B cell (primary cell): ENCODE measurements at regions not wholly inside any gene's neighbourhood (a gene's known extent, or its start where the extent isn't known, plus 50 kb on each side); places are given as distances from the start of the nearest gene placed in this dataset.

ENCODE experiments used
- ATAC-seq: fragments of 200-7000 bp; cut with Tn5 transposase; one replicate; pipeline ENCODE4 v1.10.0; 2021; ENCODE audit warnings: low read depth, mild to moderate bottlenecking, moderate number of reproducible peaks, moderate library complexity
- CTCF ChIA-PET: fragments of 350-600 bp; sonication (Branson Sonifier 250); formaldehyde crosslinking; loops from one replicate; lab custom pipeline; 2021; ENCODE audit warnings: antibody characterized with exemption, inconsistent platforms; lab: Charles Lee
- POLR2A ChIA-PET: fragments of 350-600 bp; sonication (Branson Sonifier 250); formaldehyde crosslinking; loops from one replicate; lab custom pipeline; 2021; ENCODE audit warnings: antibody characterized with exemption; lab: Charles Lee
- DNase-seq: peaks from one replicate; pipeline ENCODE4 v3.0.0; 2013
- H2AFZ ChIP-seq: 2 replicates; pipeline ENCODE4 v1.6.1; 2012; ENCODE audit warnings: mild to moderate bottlenecking, low read depth, low read length; ENCODE audit not compliant: insufficient read depth, poor library complexity, severe bottlenecking
- H3K27ac ChIP-seq, 2 donors: 1 replicate in 1 of 2; 2 replicates in 1 of 2; pipeline ENCODE4 v1.5.1; 2012 to 2013; ENCODE audit warnings: low read length in 2 of 2, mild to moderate bottlenecking in 2 of 2, moderate library complexity in 1 of 2
- H3K27me3 ChIP-seq, 4 experiments: fragments of 200-600 bp in 1 of 4; sonication (generic) in 1 of 4; replicated peaks in 1 of 4; 1 replicate in 2 of 4; 2 replicates in 2 of 4; pipeline versions ENCODE4 v1.6.1 to v1.7.0; 2013 to 2016; ENCODE audit warnings: low read length in 3 of 4, mild to moderate bottlenecking in 2 of 4, mixed read lengths in 1 of 4, moderate library complexity in 1 of 4; ENCODE audit not compliant: insufficient read depth in 4 of 4, control insufficient read depth in 3 of 4; ENCODE audit errors: control extremely low read depth in 1 of 4
- H3K36me3 ChIP-seq, 2 experiments: replicated peaks in 1 of 2; 1 replicate in 1 of 2; 2 replicates in 1 of 2; pipeline versions ENCODE4 v1.6.1 to v1.7.1; 2013; ENCODE audit warnings: low read length in 1 of 2; ENCODE audit not compliant: insufficient read depth in 2 of 2, control insufficient read depth in 1 of 2; ENCODE audit errors: control extremely low read depth in 1 of 2, extremely low read depth in 1 of 2
- H3K4me1 ChIP-seq, 2 donors: fragments of 200-600 bp in 1 of 2; sonication (generic) in 1 of 2; 1 replicate in 1 of 2; 2 replicates in 1 of 2; pipeline versions ENCODE4 v1.5.1 to v1.6.1; 2013 to 2017; ENCODE audit warnings: low read length in 2 of 2; ENCODE audit not compliant: control insufficient read depth in 2 of 2, insufficient read depth in 2 of 2
- H3K4me2 ChIP-seq: replicated peaks from 2 replicates; pipeline ENCODE3; 2012; ENCODE audit warnings: mild to moderate bottlenecking, low read depth, low read length; ENCODE audit not compliant: poor library complexity, severe bottlenecking
- H3K4me3 ChIP-seq, 5 experiments: fragments of 200-600 bp in 1 of 5; sonication (generic) in 1 of 5; 1 replicate in 3 of 5; 2 replicates in 2 of 5; pipeline versions ENCODE4 v1.5.1 to v1.7.0; 2011 to 2016; ENCODE audit warnings: low read length in 4 of 5, mild to moderate bottlenecking in 4 of 5, low read depth in 2 of 5, control low read depth in 1 of 5, moderate library complexity in 1 of 5; ENCODE audit not compliant: insufficient read depth in 1 of 5; ENCODE audit errors: control extremely low read depth in 1 of 5, extremely low read depth in 1 of 5
- H3K79me2 ChIP-seq: fragments of 200-600 bp; sonication (generic); one replicate; pipeline ENCODE4 v1.6.0; 2016; ENCODE audit warnings: low read length; ENCODE audit not compliant: control insufficient read depth, insufficient read depth
- H3K9ac ChIP-seq: fragments of 200-600 bp; sonication (generic); 2 replicates; pipeline ENCODE4 v1.6.1; 2017; ENCODE audit warnings: mild to moderate bottlenecking, low read length, moderate library complexity
- H3K9me3 ChIP-seq, 3 donors: one replicate each; pipeline versions ENCODE4 v1.6.1 to v1.7.1; 2013; ENCODE audit warnings: low read length in 2 of 3; ENCODE audit not compliant: control insufficient read depth in 2 of 3, insufficient read depth in 1 of 3; ENCODE audit errors: control extremely low read depth in 1 of 3
- H4K20me1 ChIP-seq: 2 replicates; pipeline ENCODE4 v1.6.0; 2012; ENCODE audit warnings: mild to moderate bottlenecking, low read length; ENCODE audit not compliant: insufficient read depth, control insufficient read depth, poor library complexity, severe bottlenecking
- H3K27ac Mint-ChIP-seq: one replicate; pipeline ENCODE4 v1.8.0; 2021; ENCODE audit warnings: mixed read lengths
- H3K27me3 Mint-ChIP-seq: one replicate; pipeline ENCODE4 v1.8.0; 2021; ENCODE audit warnings: mixed read lengths
- H3K4me1 Mint-ChIP-seq: one replicate; pipeline ENCODE4 v1.8.0; 2021; ENCODE audit warnings: mixed read lengths
- H3K4me3 Mint-ChIP-seq: one replicate; pipeline ENCODE4 v1.8.0; 2021; ENCODE audit warnings: mixed read lengths
- H3K9me3 Mint-ChIP-seq: one replicate; pipeline ENCODE4 v1.8.0; 2022; ENCODE audit warnings: mixed read lengths; ENCODE audit not compliant: insufficient read depth
- EZH2 ChIP-seq: IDR thresholded peaks from 2 replicates; pipeline ENCODE4 v1.6.1; 2012; ENCODE audit warnings: borderline replicate concordance, low read depth, mild to moderate bottlenecking, moderate library complexity, low read length; ENCODE audit not compliant: insufficient read depth, poor library complexity, severe bottlenecking
- WGBS: methylation state at CpG from one replicate; pipeline ENCODE4 v1.1.5; 2013; ENCODE audit warnings: missing lambda C conversion rate; ENCODE audit not compliant: insufficient coverage; 5-methylcytosine and 5-hydroxymethylcytosine counted together
- intact Hi-C: fragments of 100-400 bp; cut with micrococcal nuclease; formaldehyde crosslinking; loops from one replicate; pipeline ENCODE4 v1.10.0; 2022
- TF ChIP-seq, protein P1 (sequence below): fragments of 200-600 bp; IDR thresholded peaks from one replicate; pipeline ENCODE4 v1.8.0; 2022; ENCODE audit warnings: antibody characterized with exemption, mild to moderate bottlenecking

DNA sequence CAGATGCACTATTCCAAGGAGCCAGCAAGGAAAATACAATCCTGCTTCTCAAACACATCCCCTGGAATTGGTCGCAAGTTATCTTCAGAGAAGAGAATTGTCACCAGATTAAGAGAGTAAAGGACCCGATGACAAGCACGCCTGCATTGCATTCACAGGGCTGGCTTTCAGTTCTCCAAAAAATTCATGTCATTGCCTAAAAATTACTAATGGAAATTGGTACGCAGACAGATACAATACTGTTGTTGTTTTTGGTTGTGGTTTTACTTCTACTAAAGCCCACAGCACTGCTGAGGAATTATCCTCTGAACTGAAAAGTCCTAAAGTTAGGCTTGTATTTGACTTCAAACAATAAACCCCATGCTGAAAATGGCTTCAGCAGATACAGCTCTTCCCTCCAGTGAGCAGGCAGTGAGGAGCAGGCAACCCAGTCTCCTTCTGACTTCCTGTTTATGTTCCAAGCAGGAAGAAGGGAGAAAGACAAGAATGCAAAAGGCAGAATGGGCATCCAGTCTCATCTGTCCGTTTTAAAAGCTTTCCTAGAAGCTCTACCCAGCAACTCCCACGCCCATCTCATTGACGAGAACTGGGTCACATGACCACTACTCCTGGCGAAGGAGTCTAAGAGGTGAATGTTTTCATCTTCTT, 80.6 kb upstream of the ZNF366 start:
- H3K27me3 ChIP-seq = peaks cover 0 to 4% (median 0%) of the 10 kb centered on the region in 4 experiments
- POLR2A ChIA-PET = no interaction called here
- 100% methylated on average over 1 of the region's 8 CpGs for WGBS
- no peaks in the 10 kb centered on the region for H3K36me3 ChIP-seq
- Mint-ChIP-seq H3K9me3 (no peaks in the 10 kb centered on the region), H3K27ac (no peak overlapping the region), H3K27me3 (peaks cover 25% of the 10 kb centered on the region), H3K4me3 (no peak overlapping the region), H3K4me1 (no peaks in the 10 kb centered on the region)
- no peaks in the 10 kb centered on the region for H3K9me3 ChIP-seq
- H4K20me1 ChIP-seq = no peaks in the 10 kb centered on the region
- no peaks in the 10 kb centered on the region for H3K79me2 ChIP-seq
- DNase-seq (no peak), ATAC-seq (no peak)
- no peak for TF ChIP-seq EZH2
- TF ChIP-seq, protein P1, sequence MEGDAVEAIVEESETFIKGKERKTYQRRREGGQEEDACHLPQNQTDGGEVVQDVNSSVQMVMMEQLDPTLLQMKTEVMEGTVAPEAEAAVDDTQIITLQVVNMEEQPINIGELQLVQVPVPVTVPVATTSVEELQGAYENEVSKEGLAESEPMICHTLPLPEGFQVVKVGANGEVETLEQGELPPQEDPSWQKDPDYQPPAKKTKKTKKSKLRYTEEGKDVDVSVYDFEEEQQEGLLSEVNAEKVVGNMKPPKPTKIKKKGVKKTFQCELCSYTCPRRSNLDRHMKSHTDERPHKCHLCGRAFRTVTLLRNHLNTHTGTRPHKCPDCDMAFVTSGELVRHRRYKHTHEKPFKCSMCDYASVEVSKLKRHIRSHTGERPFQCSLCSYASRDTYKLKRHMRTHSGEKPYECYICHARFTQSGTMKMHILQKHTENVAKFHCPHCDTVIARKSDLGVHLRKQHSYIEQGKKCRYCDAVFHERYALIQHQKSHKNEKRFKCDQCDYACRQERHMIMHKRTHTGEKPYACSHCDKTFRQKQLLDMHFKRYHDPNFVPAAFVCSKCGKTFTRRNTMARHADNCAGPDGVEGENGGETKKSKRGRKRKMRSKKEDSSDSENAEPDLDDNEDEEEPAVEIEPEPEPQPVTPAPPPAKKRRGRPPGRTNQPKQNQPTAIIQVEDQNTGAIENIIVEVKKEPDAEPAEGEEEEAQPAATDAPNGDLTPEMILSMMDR = no peak
- no peaks in the 10 kb centered on the region for H3K4me1 ChIP-seq
- no peak overlapping the region for H3K27ac ChIP-seq
- H3K4me2 ChIP-seq = no peak overlapping the region
- intact Hi-C loops = no loop called here
- CTCF ChIA-PET = interaction anchor here (1.1 kb wide), 1 partner anchor 23 kb away, joined by 4 read pairs; no protein-coding TSS in a partner anchor
- H2AFZ ChIP-seq = no peak overlapping the region
- no peak overlapping the region for H3K9ac ChIP-seq
- H3K4me3 ChIP-seq = no peak overlapping the region

DNA sequence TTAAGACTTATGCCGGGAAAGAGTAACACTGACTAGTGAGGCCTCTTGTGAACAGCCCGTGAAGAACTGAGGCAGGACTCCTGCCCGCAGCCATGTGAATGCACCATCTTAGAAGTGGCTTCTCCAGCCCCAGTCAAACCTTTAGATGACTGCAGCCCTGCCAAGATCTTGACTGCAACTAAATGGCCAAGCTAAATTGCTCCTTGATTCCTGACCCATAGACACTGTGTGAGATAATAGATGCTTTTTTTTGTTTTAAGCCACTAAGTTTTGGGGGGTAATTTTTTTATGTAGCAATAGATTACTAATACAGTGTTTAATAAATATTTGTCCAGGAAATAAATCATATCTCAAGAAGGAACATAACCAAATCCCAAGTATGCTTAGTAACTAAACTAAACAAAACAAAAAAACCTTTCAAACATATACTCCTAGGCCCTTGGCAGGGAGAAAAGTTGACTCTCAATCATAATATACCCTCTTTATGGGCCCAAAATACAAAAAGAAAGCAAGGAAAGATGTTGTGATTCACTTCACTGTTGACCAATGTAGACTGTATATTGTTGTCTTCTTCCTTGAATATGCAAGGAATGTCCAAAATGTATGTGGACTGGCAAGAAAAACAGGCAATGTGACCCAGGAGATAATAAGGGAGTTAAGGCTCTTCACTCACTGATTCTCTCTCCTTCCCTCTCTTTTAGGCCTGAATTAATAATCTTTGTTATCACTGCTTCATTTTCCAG, 79.7 kb upstream of the ZNF366 start:
- intact Hi-C loops = no loop called here
- no peaks in the 10 kb centered on the region for H4K20me1 ChIP-seq
- no peak overlapping the region for H3K27ac Mint-ChIP-seq
- TF ChIP-seq, protein P1 = no peak
- TF ChIP-seq EZH2 = no peak
- no peak overlapping the region for H3K27ac ChIP-seq
- no peak overlapping the region for H2AFZ ChIP-seq
- DNase-seq = no peak
- H3K4me2 ChIP-seq = no peak overlapping the region
- H3K27me3 ChIP-seq = peaks cover 0 to 2% (median 0%) of the 10 kb centered on the region in 4 experiments
- no peak for ATAC-seq
- H3K9me3 ChIP-seq = no peaks in the 10 kb centered on the region
- peaks cover 2% of the 10 kb centered on the region for H3K9me3 Mint-ChIP-seq
- no peaks in the 10 kb centered on the region for H3K4me1 ChIP-seq
- ChIA-PET CTCF (no interaction called here), POLR2A (no interaction called here)
- no peaks in the 10 kb centered on the region for H3K36me3 ChIP-seq
- no peaks in the 10 kb centered on the region for H3K4me1 Mint-ChIP-seq
- H3K27me3 Mint-ChIP-seq = peaks cover 28% of the 10 kb centered on the region
- no peak overlapping the region for H3K4me3 Mint-ChIP-seq
- 100% methylated on average over 3 of the region's 3 CpGs for WGBS
- no peaks in the 10 kb centered on the region for H3K79me2 ChIP-seq
- H3K9ac ChIP-seq = no peak overlapping the region
- no peak overlapping the region for H3K4me3 ChIP-seq
